ENCODE measurements at regions not wholly inside any gene's neighbourhood (a gene's known extent, or its start where the extent isn't known, plus 50 kb on each side); places are given as distances from the start of the nearest gene placed in this dataset.

DNA sequence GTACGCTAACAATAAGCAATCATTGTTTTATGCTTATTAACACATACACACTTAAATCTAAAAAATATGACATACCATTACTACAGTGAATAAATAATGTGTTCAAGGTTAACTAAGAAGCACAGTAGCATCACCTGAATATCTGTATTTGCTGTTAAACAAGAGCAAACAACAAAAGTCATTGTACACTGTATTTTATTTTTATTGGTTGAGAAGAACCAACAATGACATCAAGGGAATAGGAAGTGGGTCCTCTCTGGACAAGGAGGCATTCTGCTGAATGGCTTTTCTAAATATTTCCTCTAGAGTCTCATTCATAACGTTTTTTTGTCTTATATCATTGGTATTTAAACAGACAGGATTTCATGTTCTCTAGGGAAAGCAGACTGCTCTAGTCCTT, 460.4 kb downstream of the CDH9 start:
- WGBS (ENCODE audit: insufficient coverage): no CpG with 5 or more reads among the region's 2 CpGs
- Histone ChIP-seq H3K36me3 (replicated peaks in 1 of 2; ENCODE audit: control extremely low read depth in 1 of 2, control insufficient read depth in 1 of 2, extremely low read depth in 1 of 2, insufficient read depth in 2 of 2, low read length in 1 of 2) (no peaks in the 10 kb centered on the region), H3K4me3 (ENCODE audit: control extremely low read depth in 1 of 5, extremely low read depth in 1 of 5, insufficient read depth in 1 of 5, low read depth in 2 of 5, low read length in 4 of 5) (no peak overlapping the region), H3K27ac (ENCODE audit: low read length in 2 of 2) (no peak overlapping the region), H3K9me3 (ENCODE audit: control extremely low read depth in 1 of 3, control insufficient read depth in 2 of 3, insufficient read depth in 1 of 3, low read length in 2 of 3) (no peaks in the 10 kb centered on the region), H3K9ac (ENCODE audit: low read length) (no peak overlapping the region), H3K27me3 (replicated peaks in 1 of 4; ENCODE audit: control extremely low read depth in 1 of 4, control insufficient read depth in 3 of 4, insufficient read depth in 4 of 4, low read length in 3 of 4) (no peaks in the 10 kb centered on the region), H3K4me1 (ENCODE audit: control insufficient read depth in 2 of 2, insufficient read depth in 2 of 2, low read length in 2 of 2) (no peaks in the 10 kb centered on the region), H2AFZ (ENCODE audit: insufficient read depth, low read depth, low read length, poor library complexity, severe bottlenecking) (no peak overlapping the region), H3K79me2 (ENCODE audit: control insufficient read depth, insufficient read depth, low read length) (no peaks in the 10 kb centered on the region), H4K20me1 (ENCODE audit: control insufficient read depth, insufficient read depth, low read length, poor library complexity, severe bottlenecking) (no peaks in the 10 kb centered on the region), H3K4me2 (replicated peaks; ENCODE audit: low read depth, low read length, poor library complexity, severe bottlenecking) (no peak overlapping the region)
- Mint-ChIP-seq H3K27ac (no peak overlapping the region), H3K9me3 (ENCODE audit: insufficient read depth) (peaks cover 5% of the 10 kb centered on the region), H3K27me3 (no peaks in the 10 kb centered on the region), H3K4me1 (no peaks in the 10 kb centered on the region), H3K4me3 (no peak overlapping the region)
- ATAC-seq (ENCODE audit: low read depth): no peak
- intact Hi-C loops (cut with micrococcal nuclease): no loop called here
- DNase-seq: no peak
- TF ChIP-seq EZH2 (IDR thresholded peaks at IDR 0.05; ENCODE audit: borderline replicate concordance, insufficient read depth, low read depth, low read length, poor library complexity, severe bottlenecking) (no peak), CTCF (IDR thresholded peaks at IDR 0.05) (no peak)
- CTCF ChIA-PET: no interaction called here
- POLR2A ChIA-PET: no interaction called here

- no peak for DNase-seq
- no peak overlapping the region for H3K27ac ChIP-seq (ENCODE audit: low read length in 2 of 2)
- no peak overlapping the region for H2AFZ ChIP-seq (ENCODE audit: insufficient read depth, low read depth, low read length, poor library complexity, severe bottlenecking)
- H3K4me3 ChIP-seq (ENCODE audit: control extremely low read depth in 1 of 5, extremely low read depth in 1 of 5, insufficient read depth in 1 of 5, low read depth in 2 of 5, low read length in 4 of 5): no peak overlapping the region
- H3K9ac ChIP-seq (ENCODE audit: low read length): no peak overlapping the region
- H3K36me3 ChIP-seq (replicated peaks in 1 of 2; ENCODE audit: control extremely low read depth in 1 of 2, control insufficient read depth in 1 of 2, extremely low read depth in 1 of 2, insufficient read depth in 2 of 2, low read length in 1 of 2): no peaks in the 10 kb centered on the region
- CTCF ChIA-PET: no interaction called here
- Mint-ChIP-seq H3K4me1 (no peaks in the 10 kb centered on the region), H3K4me3 (no peak overlapping the region), H3K27ac (no peak overlapping the region), H3K27me3 (no peaks in the 10 kb centered on the region), H3K9me3 (ENCODE audit: insufficient read depth) (no peaks in the 10 kb centered on the region)
- no peaks in the 10 kb centered on the region for H3K4me1 ChIP-seq (ENCODE audit: control insufficient read depth in 2 of 2, insufficient read depth in 2 of 2, low read length in 2 of 2)
- intact Hi-C loops (cut with micrococcal nuclease): no loop called here
- H3K27me3 ChIP-seq (replicated peaks in 1 of 4; ENCODE audit: control extremely low read depth in 1 of 4, control insufficient read depth in 3 of 4, insufficient read depth in 4 of 4, low read length in 3 of 4): no peaks in the 10 kb centered on the region
- peaks cover 0 to 19% (median 0%) of the 10 kb centered on the region in 3 donors for H3K9me3 ChIP-seq (ENCODE audit: control extremely low read depth in 1 of 3, control insufficient read depth in 2 of 3, insufficient read depth in 1 of 3, low read length in 2 of 3)
- no peak overlapping the region for H3K4me2 ChIP-seq (replicated peaks; ENCODE audit: low read depth, low read length, poor library complexity, severe bottlenecking)
- no CpG with 5 or more reads among the region's 1 CpG for WGBS (ENCODE audit: insufficient coverage)
- no peak for ATAC-seq (ENCODE audit: low read depth)
- POLR2A ChIA-PET: no interaction called here
- no peak for TF ChIP-seq CTCF (IDR thresholded peaks at IDR 0.05)
- TF ChIP-seq EZH2 (IDR thresholded peaks at IDR 0.05; ENCODE audit: borderline replicate concordance, insufficient read depth, low read depth, low read length, poor library complexity, severe bottlenecking): no peak
- no peaks in the 10 kb centered on the region for H4K20me1 ChIP-seq (ENCODE audit: control insufficient read depth, insufficient read depth, low read length, poor library complexity, severe bottlenecking)
- H3K79me2 ChIP-seq (ENCODE audit: control insufficient read depth, insufficient read depth, low read length): no peaks in the 10 kb centered on the region
Observed at GRCh38 chr5:26572480-26572879, 465.9 kb downstream of the CDH9 start.

Measured in B cell (primary cell).